GM23338 (cell line): ENCODE measurements at regions not wholly inside any gene's neighbourhood (a gene's known extent, or its start where the extent isn't known, plus 50 kb on each side); places are given as distances from the start of the nearest gene placed in this dataset.

ENCODE experiments used
- ATAC-seq: fragments of 200-7000 bp; cut with Tn5 transposase; 3 replicates; pipeline ENCODE4 v1.9.1; 2020
- DNase-seq: peaks from one replicate; pipeline ENCODE4 v3.0.0-alpha.2; 2015; ENCODE audit warnings: low spot score
- H2AFZ ChIP-seq: fragments of 200-600 bp; sonication (generic); 2 replicates; pipeline ENCODE4 v1.8.0; 2016; ENCODE audit warnings: antibody characterized with exemption, mild to moderate bottlenecking, moderate library complexity
- H3F3A ChIP-seq: fragments of 200-600 bp; sonication (generic); replicated peaks from 2 replicates; pipeline ENCODE4 v1.8.0; 2017; ENCODE audit warnings: antibody characterized with exemption, mixed run types, low read depth
- H3K27ac ChIP-seq: fragments of 200-600 bp; sonication (generic); 2 replicates; pipeline ENCODE4 v1.6.1; 2016; ENCODE audit warnings: low read depth
- H3K27me3 ChIP-seq: fragments of 200-600 bp; sonication (generic); 2 replicates; pipeline ENCODE4 v1.8.0; 2016; ENCODE audit warnings: mild to moderate bottlenecking, mixed run types, moderate library complexity; ENCODE audit not compliant: insufficient read depth
- H3K36me3 ChIP-seq: fragments of 200-600 bp; sonication (generic); 2 replicates; pipeline ENCODE4 v1.8.0; 2016; ENCODE audit warnings: mild to moderate bottlenecking; ENCODE audit not compliant: insufficient read depth
- H3K4me1 ChIP-seq: fragments of 200-600 bp; sonication (generic); 2 replicates; pipeline ENCODE4 v1.8.0; 2016; ENCODE audit warnings: mild to moderate bottlenecking, moderate library complexity; ENCODE audit not compliant: insufficient read depth
- H3K4me2 ChIP-seq: fragments of 200-600 bp; sonication (generic); 2 replicates; pipeline ENCODE4 v1.7.1; 2017; ENCODE audit warnings: mixed run types
- H3K4me3 ChIP-seq: fragments of 200-600 bp; sonication (generic); 2 replicates; pipeline ENCODE4 v1.6.1; 2016; ENCODE audit warnings: mixed run types
- H3K79me2 ChIP-seq: fragments of 200-600 bp; sonication (generic); replicated peaks from 2 replicates; pipeline ENCODE4 v1.8.0; 2017; ENCODE audit warnings: mild to moderate bottlenecking; ENCODE audit not compliant: insufficient read depth
- H3K9me2 ChIP-seq: fragments of 200-600 bp; sonication (generic); 2 replicates; pipeline ENCODE4 v1.8.0; 2017; ENCODE audit not compliant: insufficient read depth
- H4K20me1 ChIP-seq: fragments of 200-600 bp; sonication (generic); replicated peaks from 2 replicates; pipeline ENCODE4 v1.8.0; 2017; ENCODE audit warnings: mild to moderate bottlenecking; ENCODE audit not compliant: insufficient read depth
- H3K27ac Mint-ChIP-seq: 2 replicates; pipeline ENCODE4 v1.8.0; 2020; ENCODE audit warnings: inconsistent platforms, mild to moderate bottlenecking, moderate library complexity, mixed read lengths
- H3K27me3 Mint-ChIP-seq: 3 replicates; pipeline ENCODE4 v1.8.0; 2022; ENCODE audit warnings: low read depth, mild to moderate bottlenecking, moderate library complexity, mixed read lengths, inconsistent platforms; ENCODE audit not compliant: insufficient read depth, poor library complexity
- H3K36me3 Mint-ChIP-seq: 3 replicates; pipeline ENCODE4 v1.8.0; 2021; ENCODE audit warnings: low read depth, mild to moderate bottlenecking, inconsistent platforms, moderate library complexity, mixed read lengths
- H3K4me1 Mint-ChIP-seq: 3 replicates; pipeline ENCODE4 v1.8.0; 2020; ENCODE audit warnings: mild to moderate bottlenecking, inconsistent platforms, mixed read lengths
- H3K4me3 Mint-ChIP-seq: 3 replicates; pipeline ENCODE4 v1.8.0; 2021; ENCODE audit warnings: moderate library complexity, mild to moderate bottlenecking, inconsistent platforms, mixed read lengths
- H3K9me3 Mint-ChIP-seq: 3 replicates; pipeline ENCODE4 v1.8.0; 2020; ENCODE audit warnings: moderate library complexity, mild to moderate bottlenecking, inconsistent platforms, mixed read lengths
- CREB1 ChIP-seq: fragments of 250-450 bp; sonication (Bioruptor Pico); IDR thresholded peaks from 2 replicates; pipeline ENCODE4 v1.5.0; 2020; ENCODE audit warnings: low read depth, mild to moderate bottlenecking, moderate library complexity
- EZH2 ChIP-seq: fragments of 200-600 bp; sonication (generic); IDR thresholded peaks from one replicate; pipeline ENCODE4 v1.8.0; 2017; ENCODE audit warnings: antibody characterized with exemption, mild to moderate bottlenecking, low read depth; ENCODE audit not compliant: unreplicated experiment
- EZH2phosphoT487 ChIP-seq: fragments of 200-600 bp; sonication (generic); IDR thresholded peaks from one replicate; pipeline ENCODE4 v1.8.1; 2018; ENCODE audit warnings: antibody characterized with exemption; ENCODE audit not compliant: unreplicated experiment
- JUNB ChIP-seq: IDR thresholded peaks from one replicate; pipeline ENCODE4 v1.6.1; 2016; ENCODE audit warnings: antibody characterized with exemption; ENCODE audit not compliant: unreplicated experiment
- NANOG ChIP-seq: IDR thresholded peaks from 2 replicates; pipeline ENCODE4 v1.6.1; 2016; ENCODE audit warnings: antibody characterized with exemption, borderline replicate concordance
- POLR2AphosphoS5 ChIP-seq: IDR thresholded peaks from 2 replicates; pipeline ENCODE4 v1.6.1; 2016; ENCODE audit warnings: antibody characterized with exemption, low read depth
- STAT1 ChIP-seq: IDR thresholded peaks from one replicate; pipeline ENCODE4 v1.6.1; 2016; ENCODE audit warnings: antibody characterized with exemption; ENCODE audit not compliant: unreplicated experiment
- ZNF114 ChIP-seq: fragments of 250-450 bp; sonication (Bioruptor Pico); IDR thresholded peaks from 2 replicates; pipeline ENCODE4 v1.5.0; 2020; ENCODE audit warnings: mild to moderate bottlenecking, moderate library complexity
- ZNF331 ChIP-seq: fragments of 250-450 bp; sonication (Bioruptor Pico); IDR thresholded peaks from 2 replicates; pipeline ENCODE4 v1.5.0; 2020; ENCODE audit warnings: low read depth, mild to moderate bottlenecking, moderate library complexity
- TF ChIP-seq, protein P1 (sequence below): fragments of 250-450 bp; sonication (Bioruptor Pico); IDR thresholded peaks from 2 replicates; pipeline ENCODE4 v1.5.0; 2020; ENCODE audit warnings: mild to moderate bottlenecking, moderate library complexity
- TF ChIP-seq, protein P2 (sequence below): IDR thresholded peaks from 2 replicates; pipeline ENCODE4 v1.6.1; 2016; ENCODE audit warnings: antibody characterized with exemption
- TF ChIP-seq, protein P3 (sequence below): IDR thresholded peaks from one replicate; pipeline ENCODE4 v1.6.1; 2018; ENCODE audit warnings: antibody characterized with exemption; ENCODE audit not compliant: unreplicated experiment
- TF ChIP-seq, protein P4 (sequence below), 2 experiments: fragments of 200-600 bp in 1 of 2; sonication (generic) in 1 of 2; conservative IDR thresholded peaks; 2 replicates each; pipeline versions ENCODE4 v1.5.1 to v1.6.1; 2016 to 2017; ENCODE audit warnings: antibody characterized with exemption in 2 of 2, low read depth in 2 of 2, mild to moderate bottlenecking in 2 of 2, moderate library complexity in 1 of 2

DNA sequence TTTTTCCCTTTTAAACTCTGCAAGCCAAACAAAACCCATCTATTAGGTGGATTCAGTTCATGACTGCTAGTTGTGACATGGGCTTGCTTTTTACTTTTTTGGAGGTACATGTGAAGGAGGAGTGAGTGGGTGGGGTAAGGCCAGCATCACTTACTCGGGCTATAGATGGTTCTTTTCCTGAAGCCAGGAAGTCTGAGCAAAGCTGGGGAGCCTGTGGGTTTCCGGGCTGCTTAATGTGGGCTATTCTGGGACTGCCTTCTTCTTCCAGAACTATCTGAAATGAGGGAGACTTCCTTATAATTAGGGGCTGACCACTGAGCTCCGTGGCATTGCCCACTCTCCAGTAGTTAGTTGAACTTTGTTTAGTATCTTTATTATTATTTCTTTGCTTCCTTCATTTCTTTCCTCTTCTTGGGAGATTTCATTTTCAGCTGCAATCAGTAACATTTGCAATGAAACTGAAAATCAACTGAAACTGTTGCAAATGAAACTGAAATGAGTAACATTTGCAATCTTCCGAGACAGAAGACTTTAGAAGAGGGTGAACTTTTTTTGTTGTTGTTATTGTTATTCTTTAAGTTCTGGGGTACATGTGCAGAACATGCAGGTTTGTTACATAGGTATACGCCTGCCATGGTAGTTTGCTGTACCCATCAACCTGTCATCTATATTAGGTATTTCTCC, 204.9 kb downstream of the LRRC70 start:
- Histone ChIP-seq H3K4me2 (no peak overlapping the region), H4K20me1 (no peaks in the 10 kb centered on the region), H3K4me1 (no peaks in the 10 kb centered on the region), H3K9me2 (no peaks in the 10 kb centered on the region), H3K27me3 (no peaks in the 10 kb centered on the region), H3F3A (no peaks in the 10 kb centered on the region), H3K36me3 (no peaks in the 10 kb centered on the region), H3K79me2 (no peaks in the 10 kb centered on the region), H3K4me3 (no peak overlapping the region), H2AFZ (no peak overlapping the region), H3K27ac (no peak overlapping the region)
- ATAC-seq: no peak
- TF ChIP-seq, protein P1, sequence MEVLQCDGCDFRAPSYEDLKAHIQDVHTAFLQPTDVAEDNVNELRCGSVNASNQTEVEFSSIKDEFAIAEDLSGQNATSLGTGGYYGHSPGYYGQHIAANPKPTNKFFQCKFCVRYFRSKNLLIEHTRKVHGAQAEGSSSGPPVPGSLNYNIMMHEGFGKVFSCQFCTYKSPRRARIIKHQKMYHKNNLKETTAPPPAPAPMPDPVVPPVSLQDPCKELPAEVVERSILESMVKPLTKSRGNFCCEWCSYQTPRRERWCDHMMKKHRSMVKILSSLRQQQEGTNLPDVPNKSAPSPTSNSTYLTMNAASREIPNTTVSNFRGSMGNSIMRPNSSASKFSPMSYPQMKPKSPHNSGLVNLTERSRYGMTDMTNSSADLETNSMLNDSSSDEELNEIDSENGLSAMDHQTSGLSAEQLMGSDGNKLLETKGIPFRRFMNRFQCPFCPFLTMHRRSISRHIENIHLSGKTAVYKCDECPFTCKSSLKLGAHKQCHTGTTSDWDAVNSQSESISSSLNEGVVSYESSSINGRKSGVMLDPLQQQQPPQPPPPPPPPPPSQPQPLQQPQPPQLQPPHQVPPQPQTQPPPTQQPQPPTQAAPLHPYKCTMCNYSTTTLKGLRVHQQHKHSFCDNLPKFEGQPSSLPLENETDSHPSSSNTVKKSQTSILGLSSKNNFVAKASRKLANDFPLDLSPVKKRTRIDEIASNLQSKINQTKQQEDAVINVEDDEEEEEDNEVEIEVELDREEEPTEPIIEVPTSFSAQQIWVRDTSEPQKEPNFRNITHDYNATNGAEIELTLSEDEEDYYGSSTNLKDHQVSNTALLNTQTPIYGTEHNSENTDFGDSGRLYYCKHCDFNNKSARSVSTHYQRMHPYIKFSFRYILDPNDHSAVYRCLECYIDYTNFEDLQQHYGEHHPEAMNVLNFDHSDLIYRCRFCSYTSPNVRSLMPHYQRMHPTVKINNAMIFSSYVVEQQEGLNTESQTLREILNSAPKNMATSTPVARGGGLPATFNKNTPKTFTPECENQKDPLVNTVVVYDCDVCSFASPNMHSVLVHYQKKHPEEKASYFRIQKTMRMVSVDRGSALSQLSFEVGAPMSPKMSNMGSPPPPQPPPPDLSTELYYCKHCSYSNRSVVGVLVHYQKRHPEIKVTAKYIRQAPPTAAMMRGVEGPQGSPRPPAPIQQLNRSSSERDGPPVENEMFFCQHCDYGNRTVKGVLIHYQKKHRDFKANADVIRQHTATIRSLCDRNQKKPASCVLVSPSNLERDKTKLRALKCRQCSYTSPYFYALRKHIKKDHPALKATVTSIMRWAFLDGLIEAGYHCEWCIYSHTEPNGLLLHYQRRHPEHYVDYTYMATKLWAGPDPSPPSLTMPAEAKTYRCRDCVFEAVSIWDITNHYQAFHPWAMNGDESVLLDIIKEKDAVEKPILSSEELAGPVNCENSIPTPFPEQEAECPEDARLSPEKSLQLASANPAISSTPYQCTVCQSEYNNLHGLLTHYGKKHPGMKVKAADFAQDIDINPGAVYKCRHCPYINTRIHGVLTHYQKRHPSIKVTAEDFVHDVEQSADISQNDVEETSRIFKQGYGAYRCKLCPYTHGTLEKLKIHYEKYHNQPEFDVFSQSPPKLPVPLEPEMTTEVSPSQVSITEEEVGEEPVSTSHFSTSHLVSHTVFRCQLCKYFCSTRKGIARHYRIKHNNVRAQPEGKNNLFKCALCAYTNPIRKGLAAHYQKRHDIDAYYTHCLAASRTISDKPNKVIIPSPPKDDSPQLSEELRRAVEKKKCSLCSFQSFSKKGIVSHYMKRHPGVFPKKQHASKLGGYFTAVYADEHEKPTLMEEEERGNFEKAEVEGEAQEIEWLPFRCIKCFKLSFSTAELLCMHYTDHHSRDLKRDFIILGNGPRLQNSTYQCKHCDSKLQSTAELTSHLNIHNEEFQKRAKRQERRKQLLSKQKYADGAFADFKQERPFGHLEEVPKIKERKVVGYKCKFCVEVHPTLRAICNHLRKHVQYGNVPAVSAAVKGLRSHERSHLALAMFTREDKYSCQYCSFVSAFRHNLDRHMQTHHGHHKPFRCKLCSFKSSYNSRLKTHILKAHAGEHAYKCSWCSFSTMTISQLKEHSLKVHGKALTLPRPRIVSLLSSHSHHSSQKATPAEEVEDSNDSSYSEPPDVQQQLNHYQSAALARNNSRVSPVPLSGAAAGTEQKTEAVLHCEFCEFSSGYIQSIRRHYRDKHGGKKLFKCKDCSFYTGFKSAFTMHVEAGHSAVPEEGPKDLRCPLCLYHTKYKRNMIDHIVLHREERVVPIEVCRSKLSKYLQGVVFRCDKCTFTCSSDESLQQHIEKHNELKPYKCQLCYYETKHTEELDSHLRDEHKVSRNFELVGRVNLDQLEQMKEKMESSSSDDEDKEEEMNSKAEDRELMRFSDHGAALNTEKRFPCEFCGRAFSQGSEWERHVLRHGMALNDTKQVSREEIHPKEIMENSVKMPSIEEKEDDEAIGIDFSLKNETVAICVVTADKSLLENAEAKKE (CRISPR knock-in tag): no peak
- no peak for TF ChIP-seq CREB1
- TF ChIP-seq, protein P2, sequence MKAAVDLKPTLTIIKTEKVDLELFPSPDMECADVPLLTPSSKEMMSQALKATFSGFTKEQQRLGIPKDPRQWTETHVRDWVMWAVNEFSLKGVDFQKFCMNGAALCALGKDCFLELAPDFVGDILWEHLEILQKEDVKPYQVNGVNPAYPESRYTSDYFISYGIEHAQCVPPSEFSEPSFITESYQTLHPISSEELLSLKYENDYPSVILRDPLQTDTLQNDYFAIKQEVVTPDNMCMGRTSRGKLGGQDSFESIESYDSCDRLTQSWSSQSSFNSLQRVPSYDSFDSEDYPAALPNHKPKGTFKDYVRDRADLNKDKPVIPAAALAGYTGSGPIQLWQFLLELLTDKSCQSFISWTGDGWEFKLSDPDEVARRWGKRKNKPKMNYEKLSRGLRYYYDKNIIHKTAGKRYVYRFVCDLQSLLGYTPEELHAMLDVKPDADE: no peak
- no peak for TF ChIP-seq JUNB
- no peak for TF ChIP-seq NANOG
- TF ChIP-seq, protein P3, sequence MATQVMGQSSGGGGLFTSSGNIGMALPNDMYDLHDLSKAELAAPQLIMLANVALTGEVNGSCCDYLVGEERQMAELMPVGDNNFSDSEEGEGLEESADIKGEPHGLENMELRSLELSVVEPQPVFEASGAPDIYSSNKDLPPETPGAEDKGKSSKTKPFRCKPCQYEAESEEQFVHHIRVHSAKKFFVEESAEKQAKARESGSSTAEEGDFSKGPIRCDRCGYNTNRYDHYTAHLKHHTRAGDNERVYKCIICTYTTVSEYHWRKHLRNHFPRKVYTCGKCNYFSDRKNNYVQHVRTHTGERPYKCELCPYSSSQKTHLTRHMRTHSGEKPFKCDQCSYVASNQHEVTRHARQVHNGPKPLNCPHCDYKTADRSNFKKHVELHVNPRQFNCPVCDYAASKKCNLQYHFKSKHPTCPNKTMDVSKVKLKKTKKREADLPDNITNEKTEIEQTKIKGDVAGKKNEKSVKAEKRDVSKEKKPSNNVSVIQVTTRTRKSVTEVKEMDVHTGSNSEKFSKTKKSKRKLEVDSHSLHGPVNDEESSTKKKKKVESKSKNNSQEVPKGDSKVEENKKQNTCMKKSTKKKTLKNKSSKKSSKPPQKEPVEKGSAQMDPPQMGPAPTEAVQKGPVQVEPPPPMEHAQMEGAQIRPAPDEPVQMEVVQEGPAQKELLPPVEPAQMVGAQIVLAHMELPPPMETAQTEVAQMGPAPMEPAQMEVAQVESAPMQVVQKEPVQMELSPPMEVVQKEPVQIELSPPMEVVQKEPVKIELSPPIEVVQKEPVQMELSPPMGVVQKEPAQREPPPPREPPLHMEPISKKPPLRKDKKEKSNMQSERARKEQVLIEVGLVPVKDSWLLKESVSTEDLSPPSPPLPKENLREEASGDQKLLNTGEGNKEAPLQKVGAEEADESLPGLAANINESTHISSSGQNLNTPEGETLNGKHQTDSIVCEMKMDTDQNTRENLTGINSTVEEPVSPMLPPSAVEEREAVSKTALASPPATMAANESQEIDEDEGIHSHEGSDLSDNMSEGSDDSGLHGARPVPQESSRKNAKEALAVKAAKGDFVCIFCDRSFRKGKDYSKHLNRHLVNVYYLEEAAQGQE: no peak
- TF ChIP-seq EZH2phosphoT487: no peak
- TF ChIP-seq, protein P4, sequence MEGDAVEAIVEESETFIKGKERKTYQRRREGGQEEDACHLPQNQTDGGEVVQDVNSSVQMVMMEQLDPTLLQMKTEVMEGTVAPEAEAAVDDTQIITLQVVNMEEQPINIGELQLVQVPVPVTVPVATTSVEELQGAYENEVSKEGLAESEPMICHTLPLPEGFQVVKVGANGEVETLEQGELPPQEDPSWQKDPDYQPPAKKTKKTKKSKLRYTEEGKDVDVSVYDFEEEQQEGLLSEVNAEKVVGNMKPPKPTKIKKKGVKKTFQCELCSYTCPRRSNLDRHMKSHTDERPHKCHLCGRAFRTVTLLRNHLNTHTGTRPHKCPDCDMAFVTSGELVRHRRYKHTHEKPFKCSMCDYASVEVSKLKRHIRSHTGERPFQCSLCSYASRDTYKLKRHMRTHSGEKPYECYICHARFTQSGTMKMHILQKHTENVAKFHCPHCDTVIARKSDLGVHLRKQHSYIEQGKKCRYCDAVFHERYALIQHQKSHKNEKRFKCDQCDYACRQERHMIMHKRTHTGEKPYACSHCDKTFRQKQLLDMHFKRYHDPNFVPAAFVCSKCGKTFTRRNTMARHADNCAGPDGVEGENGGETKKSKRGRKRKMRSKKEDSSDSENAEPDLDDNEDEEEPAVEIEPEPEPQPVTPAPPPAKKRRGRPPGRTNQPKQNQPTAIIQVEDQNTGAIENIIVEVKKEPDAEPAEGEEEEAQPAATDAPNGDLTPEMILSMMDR (conservative IDR thresholded peaks at IDR 0.05; ENCODE audit: low read depth in 2 of 2): no peak
- TF ChIP-seq ZNF331: no peak
- TF ChIP-seq POLR2AphosphoS5: no peak
- no peak for TF ChIP-seq ZNF114 (CRISPR knock-in tag)
- no peak for TF ChIP-seq STAT1
- TF ChIP-seq EZH2: no peak
- Mint-ChIP-seq H3K9me3 (no peaks in the 10 kb centered on the region), H3K27me3 (no peaks in the 10 kb centered on the region), H3K4me1 (no peaks in the 10 kb centered on the region), H3K36me3 (no peaks in the 10 kb centered on the region), H3K27ac (no peak overlapping the region), H3K4me3 (no peak overlapping the region)
- DNase-seq: no peak
